ENCODE measurements at regions not wholly inside any gene's neighbourhood (a gene's known extent, or its start where the extent isn't known, plus 50 kb on each side); places are given as distances from the start of the nearest gene placed in this dataset.

DNA sequence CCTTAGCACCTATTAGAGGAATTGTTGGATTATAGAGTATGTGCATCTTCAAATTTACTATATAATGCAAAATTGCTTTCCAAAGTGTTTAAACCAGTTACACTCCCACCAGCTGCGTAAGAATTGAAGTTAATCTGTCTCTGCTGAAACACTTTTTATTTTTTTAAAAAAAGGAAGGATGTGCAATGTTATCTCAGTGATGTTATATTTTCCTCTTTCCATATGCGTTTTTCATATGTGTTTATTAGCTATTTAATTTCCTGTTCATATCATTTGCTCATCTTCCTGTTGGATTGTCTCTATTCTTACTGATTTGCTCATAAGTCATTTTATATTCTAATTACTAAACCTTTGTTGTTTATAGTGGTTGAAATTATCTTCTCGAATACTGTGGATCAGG, 63.2 kb upstream of the RFX8 start:
- ChIA-PET POLR2A (no interaction called here), CTCF (no interaction called here)
- H3K4me3 Mint-ChIP-seq (ENCODE audit: unreplicated experiment), result no peak overlapping the region
- DNase-seq, result no peak
- H3K27me3 ChIP-seq (replicated peaks; ENCODE audit: control insufficient read depth, insufficient read depth, low read length), result no peaks in the 10 kb centered on the region
- no peak overlapping the region for H3K27ac Mint-ChIP-seq (ENCODE audit: unreplicated experiment)
- no peaks in the 10 kb centered on the region for H3K36me3 Mint-ChIP-seq (ENCODE audit: insufficient read depth, unreplicated experiment)
- peaks cover 9% of the 10 kb centered on the region for H3K9me3 Mint-ChIP-seq (ENCODE audit: unreplicated experiment)
- no peaks in the 10 kb centered on the region for H3K27me3 Mint-ChIP-seq (ENCODE audit: insufficient read depth, unreplicated experiment)
- H3K4me1 Mint-ChIP-seq (ENCODE audit: low read depth, unreplicated experiment), result no peaks in the 10 kb centered on the region
- H3K4me3 ChIP-seq (ENCODE audit: low read depth, low read length), result no peak overlapping the region
- no peak for TF ChIP-seq CTCF (IDR thresholded peaks at IDR 0.05; ENCODE audit: insufficient read depth in 1 of 2, low read depth in 1 of 2, low read length in 1 of 2, severe bottlenecking in 1 of 2, unreplicated experiment in 1 of 2)
- peaks cover 4% of the 10 kb centered on the region; the same call in 1 of the 2 replicates for H3K9me3 ChIP-seq
- no TSS peak for BruUV-seq (replicated peaks)
- no peaks in the 10 kb centered on the region for H3K36me3 ChIP-seq (ENCODE audit: control insufficient read depth, insufficient read depth, low read length)
- intact Hi-C loops (cut with micrococcal nuclease; ENCODE audit: unreplicated experiment), result no loop called here
- H3K4me1 ChIP-seq, result no peaks in the 10 kb centered on the region; the same call in 1 of the 2 replicates

- Histone ChIP-seq H3K4me1 (no peaks in the 10 kb centered on the region), H3K27me3 (replicated peaks; ENCODE audit: control insufficient read depth, insufficient read depth, low read length) (no peaks in the 10 kb centered on the region), H3K4me3 (ENCODE audit: low read depth, low read length) (no peak overlapping the region), H3K36me3 (ENCODE audit: control insufficient read depth, insufficient read depth, low read length) (no peaks in the 10 kb centered on the region), H3K9me3 (no peaks in the 10 kb centered on the region)
- Mint-ChIP-seq H3K27me3 (ENCODE audit: insufficient read depth, unreplicated experiment) (no peaks in the 10 kb centered on the region), H3K27ac (ENCODE audit: unreplicated experiment) (no peak overlapping the region), H3K9me3 (ENCODE audit: unreplicated experiment) (peaks cover 7% of the 10 kb centered on the region), H3K4me3 (ENCODE audit: unreplicated experiment) (no peak overlapping the region), H3K36me3 (ENCODE audit: insufficient read depth, unreplicated experiment) (no peaks in the 10 kb centered on the region), H3K4me1 (ENCODE audit: low read depth, unreplicated experiment) (no peaks in the 10 kb centered on the region)
- intact Hi-C loops (cut with micrococcal nuclease; ENCODE audit: unreplicated experiment), result no loop called here
- DNase-seq, result no peak
- BruUV-seq (replicated peaks), result no TSS peak
- ChIA-PET CTCF (interaction anchor here (0.6 kb wide), 1 partner anchor 807 kb away, joined by 4 read pairs; no protein-coding TSS in a partner anchor), POLR2A (no interaction called here)
- no peak for TF ChIP-seq CTCF (IDR thresholded peaks at IDR 0.05; ENCODE audit: insufficient read depth in 1 of 2, low read depth in 1 of 2, low read length in 1 of 2, severe bottlenecking in 1 of 2, unreplicated experiment in 1 of 2)
Observed at GRCh38 chr2:101534149-101534611, 59.3 kb upstream of the RFX8 start.

DNA sequence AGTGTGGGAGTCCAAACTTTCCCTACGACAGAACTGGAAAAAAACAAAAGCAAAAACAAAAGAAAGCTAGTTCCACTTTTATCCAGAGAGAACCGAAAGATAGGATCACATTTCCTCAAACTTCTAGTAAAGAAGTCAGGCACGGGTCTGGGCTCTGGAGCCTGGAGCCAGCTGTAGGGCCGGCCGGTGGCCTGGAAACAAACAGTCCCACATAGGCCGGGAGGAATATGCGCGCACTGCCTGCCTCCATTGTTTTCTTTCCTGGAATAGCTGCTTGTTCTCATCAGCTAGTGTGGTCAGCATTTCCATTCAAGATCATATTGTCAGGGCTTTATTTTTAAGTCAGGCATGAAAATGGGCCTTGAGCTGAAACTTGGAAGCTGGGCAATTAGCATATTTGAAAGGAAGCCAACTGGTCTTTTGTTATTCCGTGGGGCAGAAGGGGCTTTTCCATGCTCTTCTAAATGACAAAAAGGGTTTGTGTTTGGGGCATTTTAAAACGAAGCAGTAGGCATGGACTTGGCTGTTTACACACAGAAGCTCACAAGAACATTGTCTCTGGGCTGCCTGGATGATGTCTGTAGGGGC, 58.7 kb upstream of the RFX8 start:
- no peaks in the 10 kb centered on the region for H3K4me1 Mint-ChIP-seq (ENCODE audit: low read depth, unreplicated experiment)

More for the DNA sequence above, 58.7 kb upstream of the RFX8 start:
- Histone ChIP-seq H3K27me3 (replicated peaks; ENCODE audit: control insufficient read depth, insufficient read depth, low read length) (no peaks in the 10 kb centered on the region), H3K36me3 (ENCODE audit: control insufficient read depth, insufficient read depth, low read length) (no peaks in the 10 kb centered on the region), H3K4me1 (no peaks in the 10 kb centered on the region), H3K9me3 (no peaks in the 10 kb centered on the region), H3K4me3 (ENCODE audit: low read depth, low read length) (no peak overlapping the region)
- Mint-ChIP-seq H3K27me3 (ENCODE audit: insufficient read depth, unreplicated experiment) (no peaks in the 10 kb centered on the region), H3K9me3 (ENCODE audit: unreplicated experiment) (peaks cover 7% of the 10 kb centered on the region), H3K36me3 (ENCODE audit: insufficient read depth, unreplicated experiment) (no peaks in the 10 kb centered on the region), H3K27ac (ENCODE audit: unreplicated experiment) (no peak overlapping the region), H3K4me3 (ENCODE audit: unreplicated experiment) (no peak overlapping the region)
- intact Hi-C loops (cut with micrococcal nuclease; ENCODE audit: unreplicated experiment), result no loop called here
- DNase-seq, result no peak
- CTCF ChIA-PET, result interaction anchor here (0.6 kb wide), 1 partner anchor 808 kb away, joined by 4 read pairs; no protein-coding TSS in a partner anchor
- no TSS peak for BruUV-seq (replicated peaks)
- POLR2A ChIA-PET, result no interaction called here
- TF ChIP-seq CTCF (IDR thresholded peaks at IDR 0.05; ENCODE audit: insufficient read depth in 1 of 2, low read depth in 1 of 2, low read length in 1 of 2, severe bottlenecking in 1 of 2, unreplicated experiment in 1 of 2), result no peak

Measured in Caco-2 (cell line).